GM18909 (cell line): ENCODE measurements at regions not wholly inside any gene's neighbourhood (a gene's known extent, or its start where the extent isn't known, plus 50 kb on each side); places are given as distances from the start of the nearest gene placed in this dataset.
"Not testable (repeated sequence)": the region's sequence is repeated elsewhere in the genome, so short reads cannot be mapped to it uniquely, and the experiment has no call there.

ENCODE experiments used
- ATAC-seq: cut with Tn5 transposase; IDR thresholded peaks from one replicate; pipeline ENCODE4 v1.9.1; 2021; ENCODE audit warnings: mild to moderate bottlenecking; ENCODE audit not compliant: unreplicated experiment, poor library complexity

- not testable (repeated sequence) for ATAC-seq
Observed at GRCh38 chr2:13699939-13700338, 932.6 kb upstream of the LRATD1 start.

GRCh38 chr2:13711154-13711553 lies 921.4 kb upstream of the LRATD1 start:
- ATAC-seq, result no peak

- no peak for ATAC-seq
Observed at GRCh38 chr2:13714466-13714865, 918.1 kb upstream of the LRATD1 start.

- ATAC-seq, result no peak
Observed at GRCh38 chr2:13725945-13726344, 906.6 kb upstream of the LRATD1 start.

- no peak for ATAC-seq
Observed at GRCh38 chr2:13745330-13745729, 887.2 kb upstream of the LRATD1 start.

GRCh38 chr2:13751955-13752354 lies 880.6 kb upstream of the LRATD1 start:
- no peak for ATAC-seq

GRCh38 chr2:13758412-13758811 lies 874.1 kb upstream of the LRATD1 start:
- ATAC-seq, result no peak

- ATAC-seq, result no peak
Observed at GRCh38 chr2:13768274-13768673, 864.2 kb upstream of the LRATD1 start.

- no peak for ATAC-seq
Observed at GRCh38 chr2:13770279-13770678, 862.2 kb upstream of the LRATD1 start.

GRCh38 chr2:13779996-13780395 lies 852.5 kb upstream of the LRATD1 start:
- no peak for ATAC-seq

- no peak for ATAC-seq
Observed at GRCh38 chr2:13791019-13791547, 841.4 kb upstream of the LRATD1 start.

GRCh38 chr2:13806539-13806938 lies 826.0 kb upstream of the LRATD1 start:
- ATAC-seq, result no peak

- no peak for ATAC-seq
Observed at GRCh38 chr2:13813236-13813635, 819.3 kb upstream of the LRATD1 start.

GRCh38 chr2:13818002-13818401 lies 814.5 kb upstream of the LRATD1 start:
- no peak for ATAC-seq

- ATAC-seq, result no peak
Observed at GRCh38 chr2:13819896-13820295, 812.6 kb upstream of the LRATD1 start.

- no peak for ATAC-seq
Observed at GRCh38 chr2:13821255-13821880, 811.1 kb upstream of the LRATD1 start.

GRCh38 chr2:13822365-13822764 lies 810.2 kb upstream of the LRATD1 start:
- no peak for ATAC-seq

GRCh38 chr2:13826314-13826853 lies 806.1 kb upstream of the LRATD1 start:
- no peak for ATAC-seq

- no peak for ATAC-seq
Observed at GRCh38 chr2:13858626-13859025, 773.9 kb upstream of the LRATD1 start.

GRCh38 chr2:13868275-13868674 lies 764.2 kb upstream of the LRATD1 start:
- ATAC-seq, result not testable (repeated sequence)

- ATAC-seq, result no peak
Observed at GRCh38 chr2:13876491-13877037, 756.0 kb upstream of the LRATD1 start.

- ATAC-seq, result no peak
Observed at GRCh38 chr2:13877571-13877970, 754.9 kb upstream of the LRATD1 start.
